ENCODE measurements at regions not wholly inside any gene's neighbourhood (a gene's known extent, or its start where the extent isn't known, plus 50 kb on each side); places are given as distances from the start of the nearest gene placed in this dataset.

- no peak overlapping the region for H3K4me3 ChIP-seq (ENCODE audit: low read length)
- H3K27ac ChIP-seq (ENCODE audit: low read depth, low read length): no peak overlapping the region
- POLR2A ChIA-PET: no interaction called here
- H3K4me3 Mint-ChIP-seq: no peak overlapping the region
- no peaks in the 10 kb centered on the region for H3K27me3 ChIP-seq (ENCODE audit: control insufficient read depth in 2 of 2, insufficient read depth in 2 of 2, low read length in 2 of 2)
- H3K9me3 Mint-ChIP-seq: peaks cover 0 to 12% (median 0%) of the 10 kb centered on the region in 11 donors
- CTCF ChIA-PET: no interaction called here
- no peaks in the 10 kb centered on the region for H3K9me3 ChIP-seq (ENCODE audit: control insufficient read depth in 2 of 3, low read length in 3 of 3)
- DNase-seq (no peak), ATAC-seq (no peak)
- intact Hi-C loops (cut with micrococcal nuclease): no loop called here
- H3K27me3 Mint-ChIP-seq: peaks cover 0 to 21% (median 12%) of the 10 kb centered on the region in 5 donors
- H3K4me1 Mint-ChIP-seq: no peaks in the 10 kb centered on the region
- no peaks in the 10 kb centered on the region for H3K36me3 Mint-ChIP-seq
- no peaks in the 10 kb centered on the region for H3K36me3 ChIP-seq (ENCODE audit: control insufficient read depth in 2 of 3, insufficient read depth in 3 of 3, low read length in 3 of 3)
- H3K4me1 ChIP-seq (ENCODE audit: control insufficient read depth in 2 of 2, insufficient read depth in 2 of 2, low read length in 2 of 2): no peaks in the 10 kb centered on the region
- no peak overlapping the region for H3K27ac Mint-ChIP-seq
Observed at GRCh38 chr9:2916382-2916985, 72.6 kb upstream of the PUM3 start.

DNA sequence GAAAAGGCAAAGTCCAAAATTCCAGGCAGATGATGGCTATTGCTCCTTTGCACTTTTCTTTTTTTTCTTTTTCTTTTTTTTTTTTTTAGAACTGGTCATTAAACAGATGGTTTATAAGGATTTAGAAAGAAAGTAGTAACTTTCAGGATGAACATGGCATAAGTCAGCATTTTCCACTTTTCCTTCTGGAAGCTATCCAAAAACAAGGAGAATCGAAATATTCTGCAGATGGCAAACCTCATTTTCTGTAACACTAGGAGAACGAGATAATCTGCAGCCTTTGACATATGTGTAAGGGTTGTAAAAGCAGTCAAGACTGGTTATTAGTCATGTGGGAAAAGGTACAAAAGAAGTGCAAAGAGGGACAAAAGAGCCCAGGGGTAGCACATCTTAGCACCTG lies 69.1 kb upstream of the PUM3 start:
- Histone ChIP-seq H3K9me3 (ENCODE audit: control insufficient read depth in 2 of 3, low read length in 3 of 3) (no peaks in the 10 kb centered on the region), H3K27ac (ENCODE audit: low read depth, low read length) (no peak overlapping the region), H3K4me3 (ENCODE audit: low read length) (no peak overlapping the region), H3K36me3 (ENCODE audit: control insufficient read depth in 2 of 3, insufficient read depth in 3 of 3, low read length in 3 of 3) (no peaks in the 10 kb centered on the region), H3K4me1 (ENCODE audit: control insufficient read depth in 2 of 2, insufficient read depth in 2 of 2, low read length in 2 of 2) (no peaks in the 10 kb centered on the region), H3K27me3 (ENCODE audit: control insufficient read depth in 2 of 2, insufficient read depth in 2 of 2, low read length in 2 of 2) (no peaks in the 10 kb centered on the region)
- Mint-ChIP-seq H3K27ac (no peak overlapping the region), H3K4me1 (no peaks in the 10 kb centered on the region), H3K27me3 (peaks cover 0 to 29% (median 17%) of the 10 kb centered on the region in 5 donors), H3K36me3 (no peaks in the 10 kb centered on the region), H3K4me3 (no peak overlapping the region), H3K9me3 (peaks cover 0 to 12% (median 0%) of the 10 kb centered on the region in 11 donors)
- intact Hi-C loops (cut with micrococcal nuclease): no loop called here
- ATAC-seq: no peak
- ChIA-PET POLR2A (no interaction called here), CTCF (no interaction called here)
- no peak for DNase-seq

- Histone ChIP-seq H3K27me3 (ENCODE audit: control insufficient read depth in 2 of 2, insufficient read depth in 2 of 2, low read length in 2 of 2) (no peaks in the 10 kb centered on the region), H3K4me3 (ENCODE audit: low read length) (no peak overlapping the region), H3K9me3 (ENCODE audit: control insufficient read depth in 2 of 3, low read length in 3 of 3) (no peaks in the 10 kb centered on the region), H3K27ac (ENCODE audit: low read depth, low read length) (no peak overlapping the region), H3K36me3 (ENCODE audit: control insufficient read depth in 2 of 3, insufficient read depth in 3 of 3, low read length in 3 of 3) (no peaks in the 10 kb centered on the region), H3K4me1 (ENCODE audit: control insufficient read depth in 2 of 2, insufficient read depth in 2 of 2, low read length in 2 of 2) (no peaks in the 10 kb centered on the region)
- intact Hi-C loops (cut with micrococcal nuclease): no loop called here
- ChIA-PET CTCF (no interaction called here), POLR2A (no interaction called here)
- Mint-ChIP-seq H3K27me3 (peaks cover 0 to 25% (median 18%) of the 10 kb centered on the region in 5 donors), H3K4me1 (no peaks in the 10 kb centered on the region), H3K9me3 (peaks cover 0 to 2% (median 0%) of the 10 kb centered on the region in 11 donors), H3K36me3 (no peaks in the 10 kb centered on the region), H3K4me3 (no peak overlapping the region), H3K27ac (no peak overlapping the region)
- no peak for ATAC-seq
- no peak for DNase-seq
Observed at GRCh38 chr9:2907411-2907810, 63.5 kb upstream of the PUM3 start.

GRCh38 chr9:2904242-2904930 lies 60.5 kb upstream of the PUM3 start:
- Histone ChIP-seq H3K4me1 (ENCODE audit: control insufficient read depth in 2 of 2, insufficient read depth in 2 of 2, low read length in 2 of 2) (no peaks in the 10 kb centered on the region), H3K36me3 (ENCODE audit: control insufficient read depth in 2 of 3, insufficient read depth in 3 of 3, low read length in 3 of 3) (no peaks in the 10 kb centered on the region), H3K9me3 (ENCODE audit: control insufficient read depth in 2 of 3, low read length in 3 of 3) (no peaks in the 10 kb centered on the region), H3K27ac (ENCODE audit: low read depth, low read length) (no peak overlapping the region), H3K27me3 (ENCODE audit: control insufficient read depth in 2 of 2, insufficient read depth in 2 of 2, low read length in 2 of 2) (no peaks in the 10 kb centered on the region), H3K4me3 (ENCODE audit: low read length) (no peak overlapping the region)
- H3K4me1 Mint-ChIP-seq: no peaks in the 10 kb centered on the region
- intact Hi-C loops (cut with micrococcal nuclease): no loop called here
- H3K9me3 Mint-ChIP-seq: peaks cover 0 to 8% (median 5%) of the 10 kb centered on the region in 11 donors
- ATAC-seq (no peak), DNase-seq (no peak)
- CTCF ChIA-PET: no interaction called here
- no peak overlapping the region for H3K4me3 Mint-ChIP-seq
- peaks cover 0 to 3% (median 0%) of the 10 kb centered on the region in 5 donors for H3K36me3 Mint-ChIP-seq
- no peak overlapping the region for H3K27ac Mint-ChIP-seq
- POLR2A ChIA-PET: no interaction called here
- peaks cover 0 to 31% (median 16%) of the 10 kb centered on the region in 5 donors for H3K27me3 Mint-ChIP-seq

All from naive thymus-derived CD4-positive, alpha-beta T cell (primary cell).